ENCODE measurements at regions not wholly inside any gene's neighbourhood (a gene's known extent, or its start where the extent isn't known, plus 50 kb on each side); places are given as distances from the start of the nearest gene placed in this dataset.

GRCh38 chr4:181950372-181951127, 292.7 kb upstream of the TENM3 start:
- TF ChIP-seq CTCF (IDR thresholded peaks at IDR 0.05; ENCODE audit: insufficient read depth, low read depth, low read length), result no peak
- no peak for TF ChIP-seq EZH2 (IDR thresholded peaks at IDR 0.05; ENCODE audit: insufficient read depth, low read length)
